GM13977 (cell line): ENCODE measurements at regions not wholly inside any gene's neighbourhood (a gene's known extent, or its start where the extent isn't known, plus 50 kb on each side); places are given as distances from the start of the nearest gene placed in this dataset.

Experiments
- DNase-seq: peaks from one replicate; pipeline ENCODE4 v3.0.0; 2012; ENCODE audit warnings: low spot score
- in situ Hi-C: fragments of 300-500 bp; cut with MboI; formaldehyde crosslinking; loops from one replicate; pipeline ENCODE4 v1.12.0; 2022; ENCODE audit warnings: low sequenced_read_pairs, low pct_unique_long_range_greater_than_20kb, mixed read lengths, inconsistent platforms; ENCODE audit not compliant: unreplicated experiment
- TF ChIP-seq, protein P1 (sequence below): IDR thresholded peaks from 2 replicates; pipeline ENCODE4 v1.5.1; 2012; ENCODE audit warnings: mild to moderate bottlenecking, control low read depth; ENCODE audit not compliant: insufficient read depth; ENCODE audit errors: extremely low read depth, missing control alignments

DNA sequence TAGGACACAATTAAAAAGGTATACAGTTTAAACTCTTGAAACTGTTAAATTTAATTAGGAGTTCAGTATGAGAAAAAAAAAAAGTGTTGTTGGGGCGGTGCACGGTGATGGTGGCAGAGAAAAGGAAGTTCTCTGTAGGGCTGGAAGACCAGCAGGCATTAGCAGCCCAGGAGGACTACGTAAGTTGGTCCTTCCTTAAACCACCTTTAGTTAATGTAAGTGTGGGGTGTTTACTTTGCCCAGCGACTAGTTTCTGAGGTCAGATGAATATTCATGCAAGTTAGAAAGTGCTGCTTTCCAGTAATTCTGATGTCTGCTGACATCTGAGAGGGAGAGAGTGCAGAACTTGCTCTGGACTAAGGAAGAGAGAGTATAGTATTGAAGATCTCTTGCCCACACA is 54.9 kb downstream of the NKX2-1 start:
- TF ChIP-seq, protein P1, sequence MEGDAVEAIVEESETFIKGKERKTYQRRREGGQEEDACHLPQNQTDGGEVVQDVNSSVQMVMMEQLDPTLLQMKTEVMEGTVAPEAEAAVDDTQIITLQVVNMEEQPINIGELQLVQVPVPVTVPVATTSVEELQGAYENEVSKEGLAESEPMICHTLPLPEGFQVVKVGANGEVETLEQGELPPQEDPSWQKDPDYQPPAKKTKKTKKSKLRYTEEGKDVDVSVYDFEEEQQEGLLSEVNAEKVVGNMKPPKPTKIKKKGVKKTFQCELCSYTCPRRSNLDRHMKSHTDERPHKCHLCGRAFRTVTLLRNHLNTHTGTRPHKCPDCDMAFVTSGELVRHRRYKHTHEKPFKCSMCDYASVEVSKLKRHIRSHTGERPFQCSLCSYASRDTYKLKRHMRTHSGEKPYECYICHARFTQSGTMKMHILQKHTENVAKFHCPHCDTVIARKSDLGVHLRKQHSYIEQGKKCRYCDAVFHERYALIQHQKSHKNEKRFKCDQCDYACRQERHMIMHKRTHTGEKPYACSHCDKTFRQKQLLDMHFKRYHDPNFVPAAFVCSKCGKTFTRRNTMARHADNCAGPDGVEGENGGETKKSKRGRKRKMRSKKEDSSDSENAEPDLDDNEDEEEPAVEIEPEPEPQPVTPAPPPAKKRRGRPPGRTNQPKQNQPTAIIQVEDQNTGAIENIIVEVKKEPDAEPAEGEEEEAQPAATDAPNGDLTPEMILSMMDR = no peak

DNA sequence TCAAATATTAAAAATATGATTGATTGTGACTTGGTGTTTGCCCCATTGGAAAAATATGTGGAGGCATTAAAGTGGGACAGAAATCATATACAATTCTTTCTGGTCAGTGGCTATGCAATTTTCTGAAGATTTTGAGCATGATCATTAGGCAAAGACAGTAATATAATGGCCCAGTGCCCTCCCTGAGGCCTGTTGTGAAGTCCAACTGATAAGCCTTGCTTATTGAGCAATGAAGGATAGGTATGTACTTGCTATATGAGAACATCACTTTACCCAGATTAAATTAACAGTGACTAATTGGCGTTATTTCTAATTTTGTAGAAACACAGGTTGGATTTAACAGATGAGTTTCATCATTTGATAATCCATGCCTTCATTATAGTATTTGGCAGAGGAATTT is 57.1 kb downstream of the NKX2-1 start:
- TF ChIP-seq, protein P1 = no peak
- in situ Hi-C loops = no loop called here
- no peak for DNase-seq

More for the DNA sequence above, 54.9 kb downstream of the NKX2-1 start:
- in situ Hi-C loops = no loop called here
- DNase-seq = no peak

DNA sequence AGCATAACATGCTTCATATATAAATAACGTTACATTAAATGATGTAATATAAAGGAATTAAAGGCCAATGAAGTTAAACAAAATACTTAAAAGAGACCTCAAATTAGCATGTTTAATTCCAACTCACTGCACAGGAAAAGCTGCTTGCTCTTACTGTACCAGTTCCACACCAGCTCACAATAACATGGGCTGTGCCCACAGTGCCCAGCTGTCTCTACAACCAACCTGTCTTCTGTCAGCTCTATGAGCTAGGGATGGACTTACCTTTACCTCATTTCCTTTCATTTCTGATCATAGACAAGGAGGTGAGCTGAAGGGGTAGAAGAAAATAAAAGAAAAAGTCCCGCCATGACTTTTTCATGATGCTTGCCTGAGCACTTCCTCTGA is 64.8 kb downstream of the NKX2-1 start:
- in situ Hi-C loops = no loop called here
- no peak for DNase-seq
- TF ChIP-seq, protein P1 = no peak

DNA sequence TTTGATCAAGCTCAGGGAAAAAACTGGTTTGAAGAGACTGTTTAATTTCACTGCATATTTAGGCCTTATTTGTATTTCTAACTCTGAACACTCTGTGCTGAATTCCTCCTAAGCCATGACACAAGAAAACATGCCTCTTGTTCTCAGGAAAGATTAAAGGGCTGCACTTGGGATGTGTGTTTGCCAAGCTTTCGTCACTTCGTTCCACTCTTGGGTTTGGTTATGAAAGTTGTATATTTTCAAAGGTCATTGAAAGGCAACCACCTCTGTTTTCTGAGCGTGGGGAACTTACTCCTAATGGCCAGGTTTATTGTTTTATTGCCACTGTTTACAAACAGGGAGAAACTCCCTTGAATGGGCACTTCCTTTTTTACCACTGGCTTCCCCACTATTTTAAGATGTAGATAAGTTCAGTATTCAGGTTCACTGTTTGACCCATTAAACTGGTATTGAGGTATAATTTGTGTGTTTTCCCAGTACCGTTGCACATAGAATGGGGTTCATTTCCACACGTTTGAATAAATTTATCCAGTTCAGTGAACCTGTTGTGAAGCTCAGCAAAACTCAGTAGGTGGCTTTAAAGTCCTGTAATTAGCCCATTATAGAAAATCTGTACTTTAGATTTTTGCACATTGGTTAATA is 65.3 kb downstream of the NKX2-1 start:
- DNase-seq = no peak
- TF ChIP-seq, protein P1 = no peak
- in situ Hi-C loops = no loop called here

DNA sequence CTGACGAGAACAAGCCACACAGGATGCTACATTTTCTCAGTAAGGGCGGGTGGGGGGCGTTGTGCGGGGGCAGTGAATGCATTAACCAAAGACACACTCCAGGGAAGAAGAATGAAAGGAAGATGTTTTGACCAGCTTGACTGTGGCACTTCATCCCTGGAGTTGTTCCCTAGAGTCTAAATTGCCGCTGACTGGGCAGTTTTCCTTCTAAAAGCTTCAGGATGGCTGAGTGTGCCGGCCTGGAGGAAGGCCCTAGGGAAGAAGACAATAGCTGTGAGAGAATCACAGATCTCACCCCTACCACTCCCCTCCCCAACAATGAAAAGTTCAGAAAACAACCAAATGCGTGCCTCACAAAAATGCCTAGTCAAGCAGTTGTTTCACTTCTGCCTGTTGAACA is 67.2 kb downstream of the NKX2-1 start:
- no peak for DNase-seq
- TF ChIP-seq, protein P1 = no peak
- in situ Hi-C loops = no loop called here

DNA sequence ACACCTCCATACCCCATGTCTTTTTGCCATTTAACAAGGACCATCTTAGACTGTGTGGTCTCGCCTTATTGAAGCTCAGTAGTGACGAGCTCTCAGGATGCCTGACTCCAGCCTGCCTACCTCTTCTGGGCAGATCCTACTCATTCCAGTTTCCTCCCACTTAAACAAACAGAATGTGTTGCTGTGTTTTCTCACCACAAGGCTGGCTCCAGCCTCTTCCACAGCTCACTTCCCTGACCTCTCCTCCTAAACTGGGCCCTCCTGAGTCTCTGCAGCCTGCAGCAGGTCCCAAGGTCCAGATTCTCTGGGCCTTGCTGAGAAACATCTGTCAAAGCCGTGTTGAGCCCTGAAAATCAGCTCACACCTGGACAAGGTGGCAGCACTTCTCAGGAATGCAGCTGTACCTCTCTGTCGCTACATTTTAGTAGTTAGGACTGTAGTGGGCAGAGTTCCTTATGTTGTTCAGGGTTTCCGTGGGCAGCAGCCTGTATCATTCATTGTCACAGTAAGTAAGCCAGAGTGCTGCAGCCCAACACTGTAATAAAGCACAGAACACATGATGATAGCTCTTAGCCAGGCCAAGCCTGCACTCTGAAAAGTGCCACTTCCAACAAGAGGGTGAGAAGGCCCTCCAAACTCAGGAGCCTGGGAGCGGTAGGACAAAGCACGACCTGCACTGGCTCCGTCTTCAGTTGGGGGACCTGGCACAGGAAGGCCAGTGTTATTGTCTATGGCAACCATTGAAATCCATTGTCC is 68.5 kb downstream of the NKX2-1 start:
- in situ Hi-C loops = no loop called here
- no peak for DNase-seq
- TF ChIP-seq, protein P1 = no peak
